ENCODE measurements at regions not wholly inside any gene's neighbourhood (a gene's known extent, or its start where the extent isn't known, plus 50 kb on each side); places are given as distances from the start of the nearest gene placed in this dataset.
A peak's percentile ranks its signal among the peaks of the same experiment; 100 is the strongest.

- peak; percentile 30; the same call in 1 of the 2 replicates for TF ChIP-seq ARID4A (CRISPR knock-in tag; IDR thresholded peaks at IDR 0.05; ENCODE audit: borderline replicate concordance)
- no peak for TF ChIP-seq GZF1 (CRISPR knock-in tag; IDR thresholded peaks at IDR 0.05)
- no peak for TF ChIP-seq RERE (CRISPR knock-in tag; IDR thresholded peaks at IDR 0.05; ENCODE audit: low read depth)
- no peak for TF ChIP-seq KDM3A (CRISPR knock-in tag; IDR thresholded peaks at IDR 0.05; ENCODE audit: low read depth)
- TF ChIP-seq DNMT3B (CRISPR knock-in tag; conservative IDR thresholded peaks at IDR 0.05) = no peak
- peak; percentile 79 for TF ChIP-seq NCOA2 (CRISPR knock-in tag; IDR thresholded peaks at IDR 0.05)
- peak; percentile 92 for TF ChIP-seq ARID5B (CRISPR knock-in tag; IDR thresholded peaks at IDR 0.05)
- peak in 1 of 2 experiments; percentile 81; a peak in 1 of 4 replicates for TF ChIP-seq KLF16 (CRISPR knock-in tag; IDR thresholded peaks at IDR 0.05)
- TF ChIP-seq MEIS1 (CRISPR knock-in tag; IDR thresholded peaks at IDR 0.05; ENCODE audit: borderline replicate concordance) = peak; percentile 98
- no peak for TF ChIP-seq PHF20 (CRISPR knock-in tag; IDR thresholded peaks at IDR 0.05)
- no peak for TF ChIP-seq HMGA1 (CRISPR knock-in tag; conservative IDR thresholded peaks at IDR 0.05)
- no peak for TF ChIP-seq ZNF512 (CRISPR knock-in tag; IDR thresholded peaks at IDR 0.05)
- no peak for TF ChIP-seq AKAP8 (CRISPR knock-in tag; IDR thresholded peaks at IDR 0.05)
These were observed 208.0 kb upstream of the ANKRD55 start (continued) for GRCh38 chr5:56440871-56441740.

Measured in HepG2 (cell line).